ENCODE measurements at regions not wholly inside any gene's neighbourhood (a gene's known extent, or its start where the extent isn't known, plus 50 kb on each side); places are given as distances from the start of the nearest gene placed in this dataset.

DNA sequence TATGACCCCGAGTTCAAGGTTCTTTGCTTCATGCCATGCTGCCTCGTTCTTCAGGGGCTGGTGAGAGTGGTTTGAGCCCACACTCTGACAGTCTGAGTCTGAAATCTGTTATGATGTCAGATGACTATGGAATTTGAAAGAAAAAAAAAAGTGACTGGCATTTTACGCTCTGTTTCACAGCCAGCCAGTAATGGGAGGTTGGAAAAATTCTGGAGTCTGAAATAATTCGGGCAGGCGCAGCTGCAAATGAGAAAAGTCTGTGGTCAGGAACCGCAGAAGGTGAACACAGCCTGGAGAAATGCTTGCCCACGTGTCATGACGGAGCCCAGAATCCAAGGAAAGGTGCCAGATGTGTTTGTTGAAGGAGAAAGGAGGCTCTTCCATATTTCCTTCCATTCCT, 269.8 kb upstream of the PWP1 start:
- TF ChIP-seq OSR1 (CRISPR knock-in tag; IDR thresholded peaks at IDR 0.05): no peak
- TF ChIP-seq, protein P1, sequence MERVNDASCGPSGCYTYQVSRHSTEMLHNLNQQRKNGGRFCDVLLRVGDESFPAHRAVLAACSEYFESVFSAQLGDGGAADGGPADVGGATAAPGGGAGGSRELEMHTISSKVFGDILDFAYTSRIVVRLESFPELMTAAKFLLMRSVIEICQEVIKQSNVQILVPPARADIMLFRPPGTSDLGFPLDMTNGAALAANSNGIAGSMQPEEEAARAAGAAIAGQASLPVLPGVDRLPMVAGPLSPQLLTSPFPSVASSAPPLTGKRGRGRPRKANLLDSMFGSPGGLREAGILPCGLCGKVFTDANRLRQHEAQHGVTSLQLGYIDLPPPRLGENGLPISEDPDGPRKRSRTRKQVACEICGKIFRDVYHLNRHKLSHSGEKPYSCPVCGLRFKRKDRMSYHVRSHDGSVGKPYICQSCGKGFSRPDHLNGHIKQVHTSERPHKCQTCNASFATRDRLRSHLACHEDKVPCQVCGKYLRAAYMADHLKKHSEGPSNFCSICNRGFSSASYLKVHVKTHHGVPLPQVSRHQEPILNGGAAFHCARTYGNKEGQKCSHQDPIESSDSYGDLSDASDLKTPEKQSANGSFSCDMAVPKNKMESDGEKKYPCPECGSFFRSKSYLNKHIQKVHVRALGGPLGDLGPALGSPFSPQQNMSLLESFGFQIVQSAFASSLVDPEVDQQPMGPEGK (CRISPR knock-in tag; IDR thresholded peaks at IDR 0.05; ENCODE audit: borderline replicate concordance): no peak
- no peak for TF ChIP-seq ZFP3 (CRISPR knock-in tag; IDR thresholded peaks at IDR 0.05)
- no peak for TF ChIP-seq ARNTL (CRISPR knock-in tag; IDR thresholded peaks at IDR 0.05; ENCODE audit: borderline replicate concordance, low read depth)
